HCT116 (cell line): ENCODE measurements at regions not wholly inside any gene's neighbourhood (a gene's known extent, or its start where the extent isn't known, plus 50 kb on each side); places are given as distances from the start of the nearest gene placed in this dataset.

Experiments used
- ATAC-seq: fragments of 200-7000 bp; cut with Tn5 transposase; 2 replicates; pipeline ENCODE4 v1.9.1; 2020; ENCODE audit warnings: mild to moderate bottlenecking, moderate library complexity
- BruUV-seq: library from RNA; stranded (reverse); fragments of 400-500 nt; replicated peaks from 2 replicates; lab custom pipeline; 2021; lab: Mats Ljungman, UMichigan
- CTCF ChIA-PET: fragments of 300-600 bp; sonication (Branson Sonifier 250); formaldehyde crosslinking; loops from one replicate; lab custom pipeline; 2021; ENCODE audit warnings: antibody characterized with exemption; lab: Charles Lee
- POLR2A ChIA-PET: fragments of 300-600, 350-600 bp; sonication (Branson Sonifier 250); formaldehyde crosslinking; loops from one replicate; lab custom pipeline; 2021; ENCODE audit warnings: antibody characterized with exemption; lab: Charles Lee
- RAD21 ChIA-PET, 2 experiments: fragments of 300-600 bp; sonication (Branson Sonifier 250); formaldehyde crosslinking; loops; one replicate each; lab custom pipeline; 2023; ENCODE audit warnings: low total read pairs in 2 of 2; ENCODE audit not compliant: uncharacterized antibody in 2 of 2, unreplicated experiment in 2 of 2, low non-redundant PET in 1 of 2; lab: Charles Lee
- DNase-seq: peaks from one replicate; pipeline ENCODE4 v3.0.0-alpha.2; 2010; ENCODE audit warnings: low read depth, low spot score
- H2AFZ ChIP-seq: fragments of 200-600 bp; shearing (Covaris generic), sonication (generic); 2 replicates; pipeline ENCODE4 v1.6.1; 2017; ENCODE audit warnings: low read depth, mixed run types, mixed read lengths, antibody characterized with exemption, low read length; ENCODE audit not compliant: poor library complexity, severe bottlenecking
- H3K27ac ChIP-seq: 2 replicates; pipeline ENCODE4 v1.5.1; 2012; ENCODE audit warnings: low read depth, low read length
- H3K27me3 ChIP-seq: fragments of 200-600 bp; sonication (generic); 2 replicates; pipeline ENCODE4 v1.6.1; 2016; ENCODE audit warnings: mixed run types, low read length, mixed read lengths; ENCODE audit not compliant: insufficient read depth
- H3K36me3 ChIP-seq, 2 experiments: fragments of 200-500 bp in 1 of 2; fragments of 200-600 bp in 1 of 2; sonication (Bioruptor generic) in 1 of 2; sonication (generic) in 1 of 2; 2 replicates each; pipeline versions ENCODE4 v1.5.1 to v1.6.1; 2014 to 2016; ENCODE audit warnings: low read length in 2 of 2, inconsistent platforms in 1 of 2, mixed read lengths in 1 of 2, mixed run types in 1 of 2; ENCODE audit not compliant: insufficient read depth in 2 of 2, control insufficient read depth in 1 of 2
- H3K4me1 ChIP-seq, 2 experiments: fragments of 200-600 bp in 1 of 2; sonication (generic) in 1 of 2; 2 replicates each; pipeline versions ENCODE4 v1.5.1 to v1.6.1; 2012 to 2017; ENCODE audit warnings: low read length in 2 of 2, inconsistent platforms in 1 of 2, mild to moderate bottlenecking in 1 of 2, mixed read lengths in 1 of 2, mixed run types in 1 of 2, moderate library complexity in 1 of 2; ENCODE audit not compliant: insufficient read depth in 2 of 2, control insufficient read depth in 1 of 2
- H3K4me2 ChIP-seq: fragments of 200-600 bp; sonication (generic); 2 replicates; pipeline ENCODE4 v1.6.1; 2017; ENCODE audit warnings: mixed run types, low read length, mixed read lengths
- H3K4me3 ChIP-seq, 2 experiments: fragments of 200-600 bp in 1 of 2; sonication (generic) in 1 of 2; replicated peaks in 1 of 2; 2 replicates each; pipeline ENCODE4 v1.5.1; 2011 to 2016; ENCODE audit warnings: low read length in 2 of 2, control low read depth in 1 of 2, low read depth in 1 of 2, mild to moderate bottlenecking in 1 of 2, mixed read lengths in 1 of 2, mixed run types in 1 of 2
- H3K79me2 ChIP-seq: fragments of 200-600 bp; sonication (generic); 2 replicates; pipeline ENCODE4 v1.6.1; 2017; ENCODE audit warnings: mild to moderate bottlenecking, mixed run types, low read length, moderate library complexity, mixed read lengths; ENCODE audit not compliant: insufficient read depth
- H3K9ac ChIP-seq: fragments of 200-600 bp; sonication (generic); 2 replicates; pipeline ENCODE4 v1.6.1; 2016; ENCODE audit warnings: low read length, mixed read lengths
- H3K9me2 ChIP-seq: fragments of 200-600 bp; sonication (generic), shearing (Covaris generic); 2 replicates; pipeline ENCODE4 v1.6.1; 2017; ENCODE audit warnings: mixed run types, mild to moderate bottlenecking, moderate library complexity; ENCODE audit not compliant: insufficient read depth
- H3K9me3 ChIP-seq, 2 experiments: fragments of 200-500 bp in 1 of 2; fragments of 200-600 bp in 1 of 2; sonication (Bioruptor generic) in 1 of 2; sonication (generic) in 1 of 2; 2 replicates each; pipeline ENCODE4 v1.6.1; 2014 to 2017; ENCODE audit warnings: low read length in 2 of 2, mixed read lengths in 2 of 2, inconsistent platforms in 1 of 2, low read depth in 1 of 2, mild to moderate bottlenecking in 1 of 2, mixed run types in 1 of 2, moderate library complexity in 1 of 2; ENCODE audit not compliant: control insufficient read depth in 1 of 2, insufficient read depth in 1 of 2
- H4K20me1 ChIP-seq: fragments of 200-600 bp; sonication (generic), shearing (Covaris generic); 2 replicates; pipeline ENCODE4 v1.6.1; 2017; ENCODE audit warnings: mixed run types, mild to moderate bottlenecking, moderate library complexity; ENCODE audit not compliant: insufficient read depth
- CBX3 ChIP-seq: IDR thresholded peaks from 2 replicates; pipeline ENCODE4 v1.6.1; 2012; ENCODE audit warnings: low read depth
- ELF1 ChIP-seq: IDR thresholded peaks from 2 replicates; pipeline ENCODE4 v1.6.1; 2012; ENCODE audit warnings: low read depth, borderline replicate concordance
- EZH2 ChIP-seq: fragments of 200-600 bp; sonication (generic); IDR thresholded peaks from 2 replicates; pipeline ENCODE4 v1.6.1; 2017; ENCODE audit warnings: antibody characterized with exemption, mixed run types
- MAX ChIP-seq: IDR thresholded peaks from 2 replicates; pipeline ENCODE4 v1.6.1; 2012
- ZBTB33 ChIP-seq: IDR thresholded peaks from 2 replicates; pipeline ENCODE4 v1.6.1; 2011; ENCODE audit warnings: mild to moderate bottlenecking, low read length, moderate library complexity; ENCODE audit not compliant: insufficient replicate concordance; ENCODE audit errors: extremely low read depth
- intact Hi-C: fragments of 100-400 bp; cut with micrococcal nuclease; formaldehyde crosslinking; loops from 2 replicates; pipeline ENCODE4 v1.10.0; 2022

- DNase-seq = no peak
- RAD21 ChIA-PET = no interaction called here
- H3K4me3 ChIP-seq = no peak overlapping the region
- H3K79me2 ChIP-seq = no peaks in the 10 kb centered on the region
- H3K9ac ChIP-seq = no peak overlapping the region
- POLR2A ChIA-PET = no interaction called here
- H3K9me3 ChIP-seq = no peaks in the 10 kb centered on the region
- CTCF ChIA-PET = no interaction called here
- no peak overlapping the region for H2AFZ ChIP-seq
- no peak overlapping the region for H3K27ac ChIP-seq
- no peaks in the 10 kb centered on the region for H3K9me2 ChIP-seq
- H3K36me3 ChIP-seq = no peaks in the 10 kb centered on the region
- BruUV-seq = no TSS peak
- no peaks in the 10 kb centered on the region for H3K27me3 ChIP-seq
- ATAC-seq = no peak
- no peak overlapping the region for H3K4me2 ChIP-seq
- intact Hi-C loops = no loop called here
- no peaks in the 10 kb centered on the region for H3K4me1 ChIP-seq
- no peaks in the 10 kb centered on the region for H4K20me1 ChIP-seq
- TF ChIP-seq MAX = no peak
- TF ChIP-seq CBX3 = no peak
- no peak for TF ChIP-seq ELF1
- no peak for TF ChIP-seq ZBTB33
Measured at GRCh38 chr13:47837906-47838305, 163.2 kb downstream of the SUCLA2 start.

GRCh38 chr13:47837104-47837880 lies 163.8 kb downstream of the SUCLA2 start:
- no peaks in the 10 kb centered on the region for H3K36me3 ChIP-seq
- DNase-seq (no peak), ATAC-seq (no peak)
- no TSS peak for BruUV-seq
- no peak overlapping the region for H3K4me2 ChIP-seq
- no peak overlapping the region for H3K4me3 ChIP-seq
- H3K79me2 ChIP-seq = no peaks in the 10 kb centered on the region
- H3K27me3 ChIP-seq = no peaks in the 10 kb centered on the region
- RAD21 ChIA-PET = no interaction called here
- intact Hi-C loops = no loop called here
- no peak overlapping the region for H3K27ac ChIP-seq
- H2AFZ ChIP-seq = no peak overlapping the region
- POLR2A ChIA-PET = no interaction called here
- no peak overlapping the region for H3K9ac ChIP-seq
- TF ChIP-seq EZH2 = no peak
- no peaks in the 10 kb centered on the region for H3K9me2 ChIP-seq
- CTCF ChIA-PET = no interaction called here
- no peaks in the 10 kb centered on the region for H4K20me1 ChIP-seq
- no peaks in the 10 kb centered on the region for H3K9me3 ChIP-seq
- no peaks in the 10 kb centered on the region for H3K4me1 ChIP-seq
